ENCODE measurements at regions not wholly inside any gene's neighbourhood (a gene's known extent, or its start where the extent isn't known, plus 50 kb on each side); places are given as distances from the start of the nearest gene placed in this dataset.

- Histone ChIP-seq H3K27me3 (no peaks in the 10 kb centered on the region), H3K4me1 (ENCODE audit: control insufficient read depth in 1 of 2, insufficient read depth in 1 of 2, low read depth in 1 of 2, low read length in 1 of 2) (no peaks in the 10 kb centered on the region), H3K27ac (no peak overlapping the region), H3K4me3 (ENCODE audit: low read depth in 1 of 2, low read length in 1 of 2) (no peak overlapping the region), H3K36me3 (no peaks in the 10 kb centered on the region), H3K9me3 (no peaks in the 10 kb centered on the region)
- TF ChIP-seq, protein P1, sequence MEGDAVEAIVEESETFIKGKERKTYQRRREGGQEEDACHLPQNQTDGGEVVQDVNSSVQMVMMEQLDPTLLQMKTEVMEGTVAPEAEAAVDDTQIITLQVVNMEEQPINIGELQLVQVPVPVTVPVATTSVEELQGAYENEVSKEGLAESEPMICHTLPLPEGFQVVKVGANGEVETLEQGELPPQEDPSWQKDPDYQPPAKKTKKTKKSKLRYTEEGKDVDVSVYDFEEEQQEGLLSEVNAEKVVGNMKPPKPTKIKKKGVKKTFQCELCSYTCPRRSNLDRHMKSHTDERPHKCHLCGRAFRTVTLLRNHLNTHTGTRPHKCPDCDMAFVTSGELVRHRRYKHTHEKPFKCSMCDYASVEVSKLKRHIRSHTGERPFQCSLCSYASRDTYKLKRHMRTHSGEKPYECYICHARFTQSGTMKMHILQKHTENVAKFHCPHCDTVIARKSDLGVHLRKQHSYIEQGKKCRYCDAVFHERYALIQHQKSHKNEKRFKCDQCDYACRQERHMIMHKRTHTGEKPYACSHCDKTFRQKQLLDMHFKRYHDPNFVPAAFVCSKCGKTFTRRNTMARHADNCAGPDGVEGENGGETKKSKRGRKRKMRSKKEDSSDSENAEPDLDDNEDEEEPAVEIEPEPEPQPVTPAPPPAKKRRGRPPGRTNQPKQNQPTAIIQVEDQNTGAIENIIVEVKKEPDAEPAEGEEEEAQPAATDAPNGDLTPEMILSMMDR (IDR thresholded peaks at IDR 0.05), result no peak
Measured at GRCh38 chr13:33525763-33526162, 240.2 kb upstream of the STARD13 start.

GRCh38 chr13:33526718-33527117, 241.2 kb upstream of the STARD13 start:
- TF ChIP-seq, protein P1 (IDR thresholded peaks at IDR 0.05), result no peak
- Histone ChIP-seq H3K4me3 (ENCODE audit: low read depth in 1 of 2, low read length in 1 of 2) (no peak overlapping the region), H3K27me3 (no peaks in the 10 kb centered on the region), H3K36me3 (no peaks in the 10 kb centered on the region), H3K9me3 (no peaks in the 10 kb centered on the region), H3K27ac (no peak overlapping the region), H3K4me1 (ENCODE audit: control insufficient read depth in 1 of 2, insufficient read depth in 1 of 2, low read depth in 1 of 2, low read length in 1 of 2) (no peaks in the 10 kb centered on the region)

GRCh38 chr13:33528896-33529295, 243.3 kb upstream of the STARD13 start:
- H3K4me1 ChIP-seq (ENCODE audit: control insufficient read depth in 1 of 2, insufficient read depth in 1 of 2, low read depth in 1 of 2, low read length in 1 of 2), result no peaks in the 10 kb centered on the region
- no peak overlapping the region for H3K4me3 ChIP-seq (ENCODE audit: low read depth in 1 of 2, low read length in 1 of 2)
- no peak overlapping the region for H3K27ac ChIP-seq
- no peaks in the 10 kb centered on the region for H3K9me3 ChIP-seq
- TF ChIP-seq, protein P1 (IDR thresholded peaks at IDR 0.05), result no peak
- no peaks in the 10 kb centered on the region for H3K36me3 ChIP-seq
- H3K27me3 ChIP-seq, result no peaks in the 10 kb centered on the region

DNA sequence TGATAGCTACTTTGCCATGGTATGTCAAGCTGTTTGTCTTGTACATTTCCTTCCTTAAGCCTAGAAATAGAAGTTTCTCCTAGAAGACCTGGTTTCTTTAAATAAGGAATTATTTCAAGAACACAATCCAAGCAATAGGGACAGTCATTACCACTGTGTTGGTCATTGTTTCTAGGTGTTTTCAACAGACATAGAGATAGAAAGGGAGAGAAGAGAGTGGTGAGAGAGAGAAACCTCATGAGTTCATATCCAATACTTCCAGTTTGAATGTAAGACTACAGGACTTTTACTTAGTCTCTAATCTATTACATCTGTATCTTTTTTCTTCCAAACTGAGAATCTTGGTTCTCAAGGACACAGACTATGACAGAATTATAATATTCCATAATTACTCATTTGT, 245.9 kb upstream of the STARD13 start:
- H3K4me1 ChIP-seq (ENCODE audit: control insufficient read depth in 1 of 2, insufficient read depth in 1 of 2, low read depth in 1 of 2, low read length in 1 of 2), result no peaks in the 10 kb centered on the region
- H3K9me3 ChIP-seq, result no peaks in the 10 kb centered on the region
- TF ChIP-seq, protein P1 (IDR thresholded peaks at IDR 0.05), result no peak
- no peaks in the 10 kb centered on the region for H3K36me3 ChIP-seq
- no peaks in the 10 kb centered on the region for H3K27me3 ChIP-seq
- no peak overlapping the region for H3K27ac ChIP-seq
- H3K4me3 ChIP-seq (ENCODE audit: low read depth in 1 of 2, low read length in 1 of 2), result no peak overlapping the region

DNA sequence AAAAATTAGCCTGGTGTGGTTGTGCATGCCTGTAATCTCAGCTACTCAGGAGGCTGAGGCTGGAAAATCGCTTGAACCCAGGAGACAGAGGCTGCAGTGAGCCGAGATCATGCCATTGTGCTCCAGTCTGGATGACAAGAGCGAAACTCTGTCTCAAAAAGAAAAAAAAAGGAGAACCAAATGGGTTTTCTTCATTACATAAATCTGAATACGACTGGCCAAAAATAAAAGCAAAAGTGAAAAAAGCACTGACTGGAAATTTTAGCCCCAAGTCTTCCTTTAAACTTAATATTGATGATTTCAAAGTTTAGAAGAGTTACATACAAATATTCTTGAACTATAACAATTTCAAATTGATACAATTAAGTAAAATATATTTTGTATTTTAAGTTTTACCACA, 249.5 kb upstream of the STARD13 start:
- no peaks in the 10 kb centered on the region for H3K27me3 ChIP-seq
- TF ChIP-seq, protein P1 (IDR thresholded peaks at IDR 0.05), result no peak
- H3K27ac ChIP-seq, result no peak overlapping the region
- no peaks in the 10 kb centered on the region for H3K4me1 ChIP-seq (ENCODE audit: control insufficient read depth in 1 of 2, insufficient read depth in 1 of 2, low read depth in 1 of 2, low read length in 1 of 2)
- no peak overlapping the region for H3K4me3 ChIP-seq (ENCODE audit: low read depth in 1 of 2, low read length in 1 of 2)
- H3K9me3 ChIP-seq, result no peaks in the 10 kb centered on the region
- H3K36me3 ChIP-seq, result no peaks in the 10 kb centered on the region

DNA sequence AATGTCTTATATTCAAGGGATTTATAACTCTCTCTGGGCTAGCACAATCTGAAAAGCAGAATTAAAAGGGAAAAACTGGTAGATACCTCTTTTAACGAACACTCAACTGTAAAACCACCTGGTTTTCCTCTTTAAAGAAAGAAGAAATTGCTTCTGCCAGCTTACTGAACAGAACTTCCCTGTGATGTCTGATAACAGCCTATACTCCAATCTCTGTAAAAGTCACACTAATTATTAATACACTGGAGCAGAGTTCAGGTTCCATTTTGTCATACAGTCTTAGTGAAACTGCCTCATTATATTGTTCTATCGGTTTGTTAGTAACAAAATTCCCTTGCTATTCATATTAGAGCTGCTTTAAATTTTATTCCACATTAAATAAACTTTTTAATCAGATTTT, 251.0 kb upstream of the STARD13 start:
- Histone ChIP-seq H3K4me3 (ENCODE audit: low read depth in 1 of 2, low read length in 1 of 2) (no peak overlapping the region), H3K27ac (no peak overlapping the region), H3K4me1 (ENCODE audit: control insufficient read depth in 1 of 2, insufficient read depth in 1 of 2, low read depth in 1 of 2, low read length in 1 of 2) (peaks cover 11 to 14% of the 10 kb centered on the region in 2 experiments), H3K27me3 (no peaks in the 10 kb centered on the region), H3K36me3 (no peaks in the 10 kb centered on the region), H3K9me3 (no peaks in the 10 kb centered on the region)
- TF ChIP-seq, protein P1 (IDR thresholded peaks at IDR 0.05), result no peak

Data from neutrophil (primary cell).